Suppressor macrophage (primary cell): ENCODE measurements at regions not wholly inside any gene's neighbourhood (a gene's known extent, or its start where the extent isn't known, plus 50 kb on each side); places are given as distances from the start of the nearest gene placed in this dataset.

Experiments
- DNase-seq, 4 experiments: peaks; one replicate each; pipeline ENCODE4 v3.0.0-alpha.2; 2020 to 2022

GRCh38 chr16:85162478-85163277 is 50.4 kb upstream of the CIBAR2 start:
- DNase-seq = no peak

- DNase-seq = no peak
Measured at GRCh38 chr16:85163278-85164112, 51.2 kb upstream of the CIBAR2 start.

GRCh38 chr16:85164431-85164830 is 52.2 kb upstream of the CIBAR2 start:
- no peak for DNase-seq

- no peak for DNase-seq
Measured at GRCh38 chr16:85164838-85165516, 52.7 kb upstream of the CIBAR2 start.

GRCh38 chr16:85165781-85166180 is 53.5 kb upstream of the CIBAR2 start:
- DNase-seq = no peak

GRCh38 chr16:85166281-85166680 is 54.0 kb upstream of the CIBAR2 start:
- no peak for DNase-seq

- DNase-seq = no peak
Measured at GRCh38 chr16:85166699-85167588, 54.7 kb upstream of the CIBAR2 start.

- DNase-seq = no peak
Measured at GRCh38 chr16:85167589-85168537, 55.6 kb upstream of the CIBAR2 start.

- DNase-seq = peak in 1 of 4 experiments; percentile 42
Measured at GRCh38 chr16:85168732-85169256, 56.5 kb upstream of the CIBAR2 start.

- DNase-seq = peak in 2 of 4 experiments; percentile 47 to 55
Measured at GRCh38 chr16:85169333-85170065, 57.2 kb upstream of the CIBAR2 start.

- DNase-seq = no peak
Measured at GRCh38 chr16:85170066-85170491, 57.8 kb upstream of the CIBAR2 start.

- no peak for DNase-seq
Measured at GRCh38 chr16:85170590-85171003, 58.3 kb upstream of the CIBAR2 start.

- no peak for DNase-seq
Measured at GRCh38 chr16:85171004-85171758, 58.9 kb upstream of the CIBAR2 start.

GRCh38 chr16:85171759-85172454 is 59.6 kb upstream of the CIBAR2 start:
- DNase-seq = peak; percentile 23 to 39 (median 25)

- peak; percentile 17 to 41 (median 30) for DNase-seq
Measured at GRCh38 chr16:85172455-85173145, 60.3 kb upstream of the CIBAR2 start.

GRCh38 chr16:85173146-85173980 is 61.1 kb upstream of the CIBAR2 start:
- no peak for DNase-seq
